Hepatocyte (in vitro differentiated cells): ENCODE measurements at regions not wholly inside any gene's neighbourhood (a gene's known extent, or its start where the extent isn't known, plus 50 kb on each side); places are given as distances from the start of the nearest gene placed in this dataset.

Experiments used
- DNase-seq: peaks from one replicate; pipeline ENCODE4 v3.0.0-alpha.2; 2016; ENCODE audit warnings: low spot score
- H2AFZ ChIP-seq: fragments of 200-600 bp; sonication (generic); 2 replicates; pipeline ENCODE4 v1.6.0; 2016; ENCODE audit warnings: antibody characterized with exemption, mild to moderate bottlenecking
- H3K27ac ChIP-seq: fragments of 200-600 bp; sonication (generic); 2 replicates; pipeline ENCODE4 v1.5.1; 2016; ENCODE audit warnings: mild to moderate bottlenecking
- H3K27me3 ChIP-seq: fragments of 200-600 bp; sonication (generic); 2 replicates; pipeline ENCODE4 v1.6.1; 2016
- H3K36me3 ChIP-seq: fragments of 200-600 bp; sonication (generic); replicated peaks from 2 replicates; pipeline ENCODE4 v1.5.1; 2016; ENCODE audit warnings: low read depth; ENCODE audit not compliant: insufficient read depth
- H3K4me1 ChIP-seq: fragments of 200-600 bp; sonication (generic); 2 replicates; pipeline ENCODE4 v1.5.1; 2016; ENCODE audit warnings: mild to moderate bottlenecking, moderate library complexity; ENCODE audit not compliant: insufficient read depth
- H3K4me2 ChIP-seq: fragments of 200-600 bp; sonication (generic); 2 replicates; pipeline ENCODE4 v1.6.0; 2016
- H3K4me3 ChIP-seq: fragments of 200-600 bp; sonication (generic); 2 replicates; pipeline ENCODE4 v1.5.1; 2016; ENCODE audit warnings: mild to moderate bottlenecking
- H3K79me2 ChIP-seq: fragments of 200-600 bp; sonication (generic); 2 replicates; pipeline ENCODE4 v1.6.0; 2017; ENCODE audit warnings: mild to moderate bottlenecking
- H3K9me2 ChIP-seq: fragments of 200-600 bp; sonication (generic); replicated peaks from 2 replicates; pipeline ENCODE4 v1.6.0; 2017; ENCODE audit warnings: mild to moderate bottlenecking; ENCODE audit not compliant: insufficient read depth
- H3K9me3 ChIP-seq: fragments of 200-600 bp; sonication (generic); 2 replicates; pipeline ENCODE4 v1.5.1; 2016; ENCODE audit warnings: low read depth, mild to moderate bottlenecking
- H4K20me1 ChIP-seq: fragments of 200-600 bp; sonication (generic); 2 replicates; pipeline ENCODE4 v1.6.0; 2016; ENCODE audit warnings: mild to moderate bottlenecking; ENCODE audit not compliant: insufficient read depth, poor library complexity, severe bottlenecking
- EZH2 ChIP-seq: fragments of 200-600 bp; sonication (generic); IDR thresholded peaks from 2 replicates; pipeline ENCODE4 v1.6.1; 2016; ENCODE audit warnings: antibody characterized with exemption, mild to moderate bottlenecking, borderline replicate concordance
- EZH2phosphoT487 ChIP-seq: fragments of 200-600 bp; sonication (generic); IDR thresholded peaks from one replicate; pipeline ENCODE4 v1.6.1; 2018; ENCODE audit warnings: antibody characterized with exemption, mild to moderate bottlenecking, low read depth, moderate library complexity; ENCODE audit not compliant: unreplicated experiment, severe bottlenecking
- WGBS: methylation state at CpG from one replicate; pipeline ENCODE4 v1.1.6; 2016; ENCODE audit warnings: low lambda C conversion rate; ENCODE audit errors: missing lambda C conversion rate; 5-methylcytosine and 5-hydroxymethylcytosine counted together
- TF ChIP-seq, protein P1 (sequence below): fragments of 200-600 bp; sonication (generic); IDR thresholded peaks from 2 replicates; pipeline ENCODE4 v1.5.1; 2016; ENCODE audit warnings: antibody characterized with exemption, mild to moderate bottlenecking; ENCODE audit not compliant: poor library complexity

DNA sequence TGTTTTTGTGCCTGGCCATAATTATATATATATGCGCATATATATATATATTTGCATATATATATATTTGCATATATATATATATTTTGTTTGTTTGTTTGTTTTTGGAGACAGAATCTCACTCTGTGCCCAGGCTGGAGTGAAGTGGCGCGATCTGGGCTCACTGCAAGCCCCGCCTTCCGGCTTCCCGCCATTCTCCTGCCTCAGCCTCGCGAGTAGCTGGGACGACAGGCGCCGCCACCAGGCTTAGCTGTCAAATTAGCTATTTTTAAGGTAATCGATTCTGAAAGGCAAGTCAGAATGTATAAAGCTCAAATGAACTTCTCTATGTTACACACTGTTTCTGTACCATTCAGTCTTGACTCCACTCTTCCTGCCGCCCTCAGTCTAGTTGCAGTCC is 273.3 kb downstream of the TRIML1 start:
- no peak overlapping the region for H3K27ac ChIP-seq
- no peaks in the 10 kb centered on the region for H4K20me1 ChIP-seq
- no peaks in the 10 kb centered on the region for H3K27me3 ChIP-seq
- WGBS, result over 99% methylated on average over 13 of the region's 13 CpGs
- H3K36me3 ChIP-seq, result no peaks in the 10 kb centered on the region
- no peaks in the 10 kb centered on the region for H3K79me2 ChIP-seq
- no peak for TF ChIP-seq EZH2phosphoT487
- TF ChIP-seq EZH2, result no peak
- TF ChIP-seq, protein P1, sequence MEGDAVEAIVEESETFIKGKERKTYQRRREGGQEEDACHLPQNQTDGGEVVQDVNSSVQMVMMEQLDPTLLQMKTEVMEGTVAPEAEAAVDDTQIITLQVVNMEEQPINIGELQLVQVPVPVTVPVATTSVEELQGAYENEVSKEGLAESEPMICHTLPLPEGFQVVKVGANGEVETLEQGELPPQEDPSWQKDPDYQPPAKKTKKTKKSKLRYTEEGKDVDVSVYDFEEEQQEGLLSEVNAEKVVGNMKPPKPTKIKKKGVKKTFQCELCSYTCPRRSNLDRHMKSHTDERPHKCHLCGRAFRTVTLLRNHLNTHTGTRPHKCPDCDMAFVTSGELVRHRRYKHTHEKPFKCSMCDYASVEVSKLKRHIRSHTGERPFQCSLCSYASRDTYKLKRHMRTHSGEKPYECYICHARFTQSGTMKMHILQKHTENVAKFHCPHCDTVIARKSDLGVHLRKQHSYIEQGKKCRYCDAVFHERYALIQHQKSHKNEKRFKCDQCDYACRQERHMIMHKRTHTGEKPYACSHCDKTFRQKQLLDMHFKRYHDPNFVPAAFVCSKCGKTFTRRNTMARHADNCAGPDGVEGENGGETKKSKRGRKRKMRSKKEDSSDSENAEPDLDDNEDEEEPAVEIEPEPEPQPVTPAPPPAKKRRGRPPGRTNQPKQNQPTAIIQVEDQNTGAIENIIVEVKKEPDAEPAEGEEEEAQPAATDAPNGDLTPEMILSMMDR, result no peak
- no peaks in the 10 kb centered on the region for H3K9me3 ChIP-seq
- H3K4me3 ChIP-seq, result no peak overlapping the region
- H3K4me1 ChIP-seq, result peaks cover 8% of the 10 kb centered on the region
- H3K9me2 ChIP-seq, result no peaks in the 10 kb centered on the region
- DNase-seq, result no peak
- no peak overlapping the region for H2AFZ ChIP-seq
- no peak overlapping the region for H3K4me2 ChIP-seq

DNA sequence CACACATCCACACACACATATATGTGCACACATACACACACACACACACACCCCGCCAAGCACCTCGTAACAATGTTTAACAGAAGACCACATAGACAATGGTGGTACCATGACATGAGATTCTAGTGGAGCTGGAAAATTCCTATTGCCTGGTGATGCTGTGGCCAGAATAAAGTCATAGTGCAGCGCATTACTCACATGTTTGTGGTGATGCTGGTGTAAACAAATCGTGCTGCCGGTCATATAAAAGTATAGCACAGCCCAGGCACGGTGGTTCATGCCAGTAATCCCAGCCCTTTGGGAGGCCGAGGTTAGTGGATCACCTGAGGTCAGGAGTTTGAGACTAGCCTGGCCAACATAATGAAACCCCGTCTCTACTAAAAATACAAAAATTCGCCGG is 275.2 kb downstream of the TRIML1 start:
- H2AFZ ChIP-seq, result no peak overlapping the region
- no peaks in the 10 kb centered on the region for H3K79me2 ChIP-seq
- H4K20me1 ChIP-seq, result no peaks in the 10 kb centered on the region
- DNase-seq, result no peak
- no peak overlapping the region for H3K27ac ChIP-seq
- WGBS, result 92% methylated on average over 10 of the region's 10 CpGs
- H3K9me2 ChIP-seq, result no peaks in the 10 kb centered on the region
- H3K4me3 ChIP-seq, result no peak overlapping the region
- no peaks in the 10 kb centered on the region for H3K27me3 ChIP-seq
- H3K9me3 ChIP-seq, result no peaks in the 10 kb centered on the region
- TF ChIP-seq EZH2, result no peak
- no peak for TF ChIP-seq EZH2phosphoT487
- TF ChIP-seq, protein P1, result no peak
- no peak overlapping the region for H3K4me2 ChIP-seq
- H3K4me1 ChIP-seq, result no peaks in the 10 kb centered on the region
- H3K36me3 ChIP-seq, result no peaks in the 10 kb centered on the region

DNA sequence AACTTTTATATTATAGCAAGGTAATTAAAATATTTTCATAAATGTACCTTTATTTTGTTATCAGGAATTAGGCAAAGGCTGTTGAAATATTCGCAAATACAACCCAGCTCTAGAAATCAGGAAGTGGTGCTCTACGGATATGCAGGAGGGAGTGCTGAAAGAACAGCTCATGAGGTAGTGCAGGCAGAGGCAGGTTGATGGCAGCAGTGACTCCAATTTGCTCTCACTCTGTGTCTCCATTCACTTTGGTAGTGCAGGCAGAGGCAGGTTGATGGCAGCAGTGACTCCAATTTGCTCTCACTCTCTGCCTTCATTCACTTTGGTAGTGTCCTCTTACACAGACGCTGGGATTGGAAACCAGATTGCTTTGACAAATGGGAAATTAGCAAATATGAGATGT is 277.9 kb downstream of the TRIML1 start:
- Histone ChIP-seq H3K27me3 (no peaks in the 10 kb centered on the region), H3K9me2 (no peaks in the 10 kb centered on the region), H2AFZ (no peak overlapping the region), H3K79me2 (no peaks in the 10 kb centered on the region), H3K4me2 (no peak overlapping the region), H3K9me3 (no peaks in the 10 kb centered on the region), H3K4me1 (no peaks in the 10 kb centered on the region), H4K20me1 (no peaks in the 10 kb centered on the region), H3K4me3 (no peak overlapping the region), H3K36me3 (no peaks in the 10 kb centered on the region), H3K27ac (no peak overlapping the region)
- TF ChIP-seq, protein P1, result no peak
- TF ChIP-seq EZH2phosphoT487 (no peak), EZH2 (no peak)
- no peak for DNase-seq
- WGBS, result 45% methylated on average over 3 of the region's 3 CpGs

DNA sequence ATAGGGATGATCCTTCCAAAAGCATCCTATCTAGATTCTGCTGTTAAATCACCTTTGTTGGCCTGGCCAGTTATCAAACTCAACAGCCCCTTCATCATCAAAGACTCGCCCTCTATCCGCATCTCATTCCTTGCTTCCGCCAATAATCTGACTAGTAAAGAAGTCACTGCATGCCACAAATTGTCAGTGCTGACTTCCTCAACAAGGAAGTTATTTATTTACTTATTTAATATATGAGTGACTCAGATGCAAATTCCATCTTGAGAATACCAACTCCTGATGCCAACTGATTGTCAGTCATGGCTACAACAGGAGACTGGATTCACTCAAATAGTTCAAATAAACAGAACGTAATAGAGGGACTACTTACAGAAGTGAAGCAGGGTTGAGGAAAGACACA is 283.8 kb downstream of the TRIML1 start:
- no peaks in the 10 kb centered on the region for H3K4me1 ChIP-seq
- H4K20me1 ChIP-seq, result no peaks in the 10 kb centered on the region
- H3K27me3 ChIP-seq, result no peaks in the 10 kb centered on the region
- DNase-seq, result no peak
- H3K79me2 ChIP-seq, result no peaks in the 10 kb centered on the region
- H3K27ac ChIP-seq, result no peak overlapping the region
- no peak overlapping the region for H2AFZ ChIP-seq
- H3K4me3 ChIP-seq, result no peak overlapping the region
- no peak overlapping the region for H3K4me2 ChIP-seq
- H3K36me3 ChIP-seq, result no peaks in the 10 kb centered on the region
- TF ChIP-seq, protein P1, result no peak
- no peak for TF ChIP-seq EZH2phosphoT487
- TF ChIP-seq EZH2, result no peak
- 93% methylated on average over 4 of the region's 4 CpGs for WGBS
- H3K9me2 ChIP-seq, result no peaks in the 10 kb centered on the region
- no peaks in the 10 kb centered on the region for H3K9me3 ChIP-seq
